GM12864 (cell line): ENCODE measurements at regions not wholly inside any gene's neighbourhood (a gene's known extent, or its start where the extent isn't known, plus 50 kb on each side); places are given as distances from the start of the nearest gene placed in this dataset.
"Not testable (repeated sequence)": the region's sequence is repeated elsewhere in the genome, so short reads cannot be mapped to it uniquely, and the experiment has no call there.

ENCODE experiments used
- DNase-seq: peaks from one replicate; pipeline ENCODE4 v3.0.0-alpha.2; 2011; ENCODE audit warnings: low read depth
- H3K4me3 ChIP-seq: 2 replicates; pipeline ENCODE4 v1.5.1; 2011; ENCODE audit warnings: mild to moderate bottlenecking, low read depth, low read length, control low read depth
- CTCF ChIP-seq: IDR thresholded peaks from 2 replicates; pipeline ENCODE4 v1.5.1; 2011; ENCODE audit warnings: low read depth, mild to moderate bottlenecking, moderate library complexity, low read length, control low read depth, inconsistent platforms; ENCODE audit errors: missing control alignments

GRCh38 chr13:23022704-23023103, 158.1 kb upstream of the SGCG start:
- no peak for TF ChIP-seq CTCF
- no peak for DNase-seq
- no peak overlapping the region for H3K4me3 ChIP-seq

DNA sequence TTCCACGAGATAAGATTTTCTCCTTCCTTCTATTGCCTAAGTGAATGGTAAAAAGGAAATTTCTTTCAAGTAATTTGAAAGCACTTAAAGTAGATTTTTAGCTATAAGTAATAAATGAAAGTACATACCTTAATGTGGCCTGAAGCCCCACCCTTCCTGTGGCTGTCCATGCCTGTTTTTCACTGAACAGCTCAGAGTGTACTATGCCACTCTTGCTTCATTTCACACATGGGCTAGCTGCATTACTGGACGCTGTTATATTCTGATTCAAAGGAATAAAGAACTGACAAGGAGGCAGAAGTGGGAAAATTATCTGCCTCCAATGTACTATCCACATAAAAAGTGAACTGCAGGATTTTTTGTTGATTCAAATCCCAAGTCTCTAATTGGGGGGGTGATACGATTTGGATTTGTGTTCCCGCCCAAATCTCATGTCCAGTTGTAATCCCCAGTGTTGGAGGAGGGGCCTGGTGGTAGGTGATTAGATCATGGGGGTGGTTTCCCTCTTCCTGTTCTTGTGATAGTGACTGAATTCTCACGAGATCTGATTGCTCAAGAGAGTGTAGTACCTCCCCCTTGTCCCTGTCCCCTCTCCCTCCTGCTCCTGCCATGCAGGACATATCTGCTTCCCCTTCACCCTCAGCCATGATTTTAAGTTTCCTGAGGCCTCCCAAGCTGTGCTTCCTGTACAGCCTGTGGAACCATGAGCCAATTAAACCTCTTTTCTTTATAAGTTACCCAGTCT, 154.7 kb upstream of the SGCG start:
- TF ChIP-seq CTCF, result no peak
- H3K4me3 ChIP-seq, result no peak overlapping the region
- DNase-seq, result no peak

GRCh38 chr13:23039266-23039935, 141.4 kb upstream of the SGCG start:
- no peak for DNase-seq
- TF ChIP-seq CTCF, result no peak
- no peak overlapping the region for H3K4me3 ChIP-seq

GRCh38 chr13:23042181-23042580, 138.6 kb upstream of the SGCG start:
- no peak for TF ChIP-seq CTCF
- no peak overlapping the region for H3K4me3 ChIP-seq
- DNase-seq, result no peak

DNA sequence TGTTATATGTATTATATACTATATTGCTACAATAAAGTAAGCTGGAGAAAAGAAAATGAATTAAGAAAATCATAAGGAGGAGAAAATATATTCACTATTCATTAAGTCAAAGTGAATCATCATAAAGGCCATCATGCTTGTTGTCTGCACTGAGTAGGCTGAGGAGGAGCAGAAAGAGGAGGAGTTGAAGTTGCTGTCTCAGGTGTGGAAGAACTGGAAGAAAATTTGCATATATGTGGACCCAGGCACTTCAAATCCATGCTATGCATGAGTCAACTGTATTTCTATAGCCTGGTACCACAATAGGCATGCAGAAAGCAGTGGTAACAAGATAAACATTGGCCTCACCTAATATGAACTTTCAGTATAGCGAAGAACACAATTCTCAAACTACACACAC, 135.9 kb upstream of the SGCG start:
- TF ChIP-seq CTCF, result no peak
- DNase-seq, result no peak

GRCh38 chr13:23050126-23050525, 130.7 kb upstream of the SGCG start:
- no peak for DNase-seq
- H3K4me3 ChIP-seq, result no peak overlapping the region
- TF ChIP-seq CTCF, result no peak

More for the DNA sequence above, 135.9 kb upstream of the SGCG start:
- no peak overlapping the region for H3K4me3 ChIP-seq

DNA sequence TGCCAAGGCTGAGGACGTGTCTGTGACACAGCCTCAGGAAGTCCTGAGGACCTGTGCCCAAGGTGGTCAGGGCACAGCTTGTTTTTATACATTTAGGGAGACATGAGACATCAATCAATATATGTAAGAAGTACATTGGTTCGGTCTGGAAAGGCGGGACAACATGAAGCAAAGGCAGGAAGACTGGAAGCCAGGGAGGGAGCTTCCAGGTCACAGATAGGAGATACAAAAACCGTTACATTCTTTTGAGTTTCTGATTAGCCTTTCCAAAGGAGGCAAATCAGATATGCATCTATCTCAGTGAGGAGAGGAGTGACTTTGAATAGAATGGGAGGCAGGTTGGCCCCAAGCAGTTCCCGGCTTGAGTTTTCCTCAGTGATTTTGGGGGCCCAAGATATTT, 127.1 kb upstream of the SGCG start:
- H3K4me3 ChIP-seq, DNase-seq: not testable (repeated sequence)
